ENCODE measurements at regions not wholly inside any gene's neighbourhood (a gene's known extent, or its start where the extent isn't known, plus 50 kb on each side); places are given as distances from the start of the nearest gene placed in this dataset.
"Not testable (repeated sequence)": the region's sequence is repeated elsewhere in the genome, so short reads cannot be mapped to it uniquely, and the experiment has no call there.

DNA sequence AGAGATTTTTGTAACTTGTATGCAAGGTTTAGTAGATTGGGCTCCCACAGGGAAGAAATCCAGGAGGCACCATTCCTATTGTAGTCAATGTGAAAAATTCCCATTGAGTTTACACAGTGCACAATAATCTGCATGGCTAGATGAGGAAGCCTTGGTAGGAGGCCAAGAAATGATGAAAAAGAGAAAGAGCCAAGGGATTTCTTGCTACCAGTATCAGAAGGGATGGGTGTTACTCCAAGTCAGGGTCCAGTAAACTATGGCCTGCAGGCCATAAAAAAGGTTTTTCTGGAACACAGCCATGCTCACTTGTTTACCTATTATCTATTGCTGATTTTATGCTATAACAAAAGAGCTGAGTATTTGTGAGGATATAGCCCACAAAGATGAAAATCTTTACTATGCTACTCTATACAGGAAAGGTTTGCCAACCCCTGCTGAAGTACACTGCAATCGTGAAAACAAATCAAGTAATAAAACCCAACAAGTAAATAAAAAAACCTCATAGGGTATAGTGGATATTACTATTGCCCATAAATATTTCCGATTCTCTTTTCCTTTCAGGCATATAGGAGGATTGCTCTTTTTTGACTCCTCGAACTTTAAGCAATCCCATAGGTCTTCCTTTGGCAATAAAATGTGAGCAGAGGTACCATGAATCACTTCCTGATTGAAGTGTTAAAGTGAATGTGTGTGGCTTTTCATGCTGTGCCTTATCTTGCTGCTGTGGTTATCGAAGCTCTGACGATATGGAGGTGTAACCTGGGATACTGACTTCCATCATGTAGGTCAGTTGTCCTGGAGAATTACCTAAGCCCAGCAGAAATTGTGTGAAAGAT, 256.3 kb upstream of the MAGI2 start:
- no peak for DNase-seq

DNA sequence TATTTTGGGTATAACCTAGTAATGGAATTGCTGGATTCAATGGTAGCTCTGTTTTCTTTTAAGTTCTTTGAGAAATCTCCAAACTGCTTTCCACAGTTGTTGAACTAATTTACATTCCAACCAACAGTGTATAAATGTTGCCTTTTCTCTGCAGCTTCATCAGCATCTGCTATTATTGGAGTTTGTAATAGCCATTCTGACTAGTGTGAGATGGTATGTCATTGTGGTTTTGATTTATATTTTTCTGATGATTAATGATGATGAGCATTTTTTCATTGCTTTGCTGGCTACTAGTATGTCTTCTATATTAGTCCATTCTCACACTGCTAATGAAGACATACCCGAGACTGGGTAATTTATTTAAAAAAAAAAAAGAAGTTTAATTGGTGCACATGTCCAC, 248.6 kb upstream of the MAGI2 start:
- DNase-seq, result no peak

DNA sequence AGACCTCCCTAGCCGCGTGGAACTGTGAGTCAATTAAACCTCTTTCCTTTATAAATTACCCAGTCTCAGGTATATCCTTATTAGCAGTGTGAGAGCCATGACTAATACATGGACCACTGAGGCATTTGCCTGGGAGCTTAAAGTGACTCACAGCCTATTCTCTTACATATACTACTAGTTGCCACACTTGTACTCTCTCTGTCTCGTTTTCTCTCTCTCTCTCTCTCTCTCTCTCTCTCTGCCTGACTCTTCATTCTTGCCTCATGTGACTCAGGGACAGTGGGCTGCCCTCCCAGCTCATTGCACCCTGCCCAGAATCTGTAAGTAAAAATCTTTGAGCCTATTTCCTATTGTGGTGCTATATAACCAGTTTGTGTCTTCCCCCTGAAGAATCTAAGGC, 238.5 kb upstream of the MAGI2 start:
- no peak for DNase-seq

DNA sequence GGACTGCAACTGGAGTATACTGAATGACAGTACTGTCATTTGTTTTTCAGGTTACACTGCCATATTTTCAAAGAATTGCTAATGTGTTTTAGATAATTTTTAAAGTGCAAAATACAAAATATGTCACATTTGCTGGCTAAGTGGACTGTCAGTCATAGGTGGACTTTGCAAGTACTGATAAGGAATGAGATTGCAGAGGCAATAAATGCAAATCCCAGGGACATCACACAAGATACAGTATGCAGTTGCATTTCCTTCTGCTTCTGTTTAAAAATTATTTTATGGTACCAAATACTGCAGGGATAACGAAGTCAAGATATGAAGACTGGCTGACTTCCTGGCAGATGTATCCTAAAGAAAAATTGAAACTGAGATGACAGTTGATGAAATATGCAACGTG, 237.6 kb upstream of the MAGI2 start:
- no peak for DNase-seq

DNA sequence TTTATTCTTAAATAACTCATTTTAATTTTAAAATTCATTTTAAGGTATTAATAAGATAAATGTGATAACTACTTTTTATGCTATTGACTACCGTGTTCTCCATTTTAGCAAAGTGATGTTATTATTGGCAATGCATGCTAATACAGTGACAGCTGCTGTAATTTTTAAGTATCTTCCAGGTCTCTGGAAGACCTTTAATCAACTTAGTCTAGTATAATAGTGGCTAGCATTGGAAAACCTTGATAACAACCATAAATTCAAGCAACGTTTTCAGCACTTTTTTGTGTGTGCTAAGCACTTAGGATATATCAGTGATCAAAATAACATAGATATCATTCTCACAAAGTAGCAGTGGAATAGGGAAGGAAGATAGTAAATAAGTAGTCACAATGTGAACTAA, 230.9 kb upstream of the MAGI2 start:
- no peak for DNase-seq

DNA sequence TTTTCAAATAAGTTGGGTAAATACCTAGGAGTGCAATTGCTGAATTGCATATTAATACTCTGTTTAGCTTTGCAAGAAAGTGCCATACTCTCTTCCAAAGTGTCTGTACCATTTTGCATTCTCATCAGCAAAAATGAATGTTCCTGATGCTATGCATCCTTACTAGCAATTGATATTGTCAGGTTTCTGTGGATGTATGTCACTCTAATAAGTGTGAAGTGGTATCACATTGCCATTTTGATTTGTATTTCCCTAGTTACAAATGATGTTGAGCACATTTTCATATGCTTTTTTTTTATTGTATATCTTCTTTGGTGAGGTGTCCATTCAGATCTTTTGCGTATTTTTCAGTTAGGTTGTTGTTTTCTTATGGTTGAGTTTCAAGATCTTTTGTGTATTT, 230.4 kb upstream of the MAGI2 start:
- DNase-seq, result no peak

DNA sequence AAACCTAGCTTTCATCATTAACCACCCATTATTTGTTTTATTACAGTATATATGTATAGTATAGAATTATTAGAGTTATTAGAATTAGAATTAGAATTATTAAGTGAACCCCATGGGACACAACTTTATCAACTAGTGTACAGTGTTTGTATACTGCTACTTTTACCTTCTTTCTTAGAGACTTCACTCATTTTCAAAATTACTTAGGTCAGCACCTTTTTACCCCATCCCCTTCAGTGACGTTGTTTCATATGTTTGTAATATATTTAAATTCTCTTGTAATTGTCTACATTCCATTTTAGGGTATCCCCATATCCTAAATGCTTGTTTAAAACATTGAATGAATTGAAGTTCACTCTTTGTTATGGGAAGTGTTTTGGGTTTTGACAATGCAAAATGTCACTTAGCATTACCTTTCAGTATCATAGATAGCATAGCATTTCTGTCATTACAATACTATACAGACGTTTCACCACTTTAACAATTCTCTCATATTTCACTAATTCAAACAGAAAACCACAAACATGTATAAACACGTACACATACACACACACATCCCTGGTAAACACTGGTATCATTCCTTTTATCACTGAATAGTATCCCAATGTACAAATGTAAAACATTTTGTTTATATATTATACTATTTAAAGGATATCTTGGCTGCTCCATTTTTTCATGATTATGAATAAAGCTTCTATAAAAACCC, 229.9 kb upstream of the MAGI2 start:
- no peak for DNase-seq

DNA sequence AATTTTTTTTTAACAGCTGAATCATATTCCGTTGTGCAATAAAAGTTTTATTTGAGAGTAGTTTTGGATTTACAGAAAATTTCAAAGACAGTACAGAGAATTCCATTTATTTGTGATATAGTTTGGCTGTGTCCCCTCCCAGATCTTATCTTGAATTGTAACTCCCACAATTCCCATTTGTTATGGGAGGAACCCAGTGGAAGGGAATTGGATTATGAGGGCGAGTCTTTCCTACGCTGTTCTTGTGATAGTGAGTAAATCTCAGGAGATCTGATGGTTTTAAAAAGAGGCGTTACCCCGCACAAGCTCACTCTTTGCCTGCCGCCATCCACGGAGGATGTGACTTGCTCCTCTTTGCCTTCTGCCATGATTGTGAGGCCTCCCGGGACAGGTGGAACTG, 228.0 kb upstream of the MAGI2 start:
- DNase-seq, result no peak

DNA sequence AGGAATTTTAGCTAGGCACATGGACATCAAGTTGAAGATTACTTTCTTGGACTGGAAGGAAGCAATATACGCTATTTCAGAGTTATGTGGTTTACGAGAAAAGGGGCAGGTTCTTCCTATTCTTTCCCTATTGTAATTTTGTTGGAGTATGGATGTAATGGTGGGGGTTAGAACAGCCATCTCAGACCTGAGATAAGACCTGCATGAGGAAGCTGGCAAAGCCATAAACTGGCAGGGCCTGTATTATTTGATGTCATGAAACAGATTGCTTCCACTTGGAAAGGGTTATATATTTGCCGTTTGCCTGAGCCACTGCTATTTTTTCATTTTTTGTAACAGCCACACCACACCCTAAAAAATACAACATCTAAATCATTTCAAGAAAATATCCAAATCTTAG, 220.5 kb upstream of the MAGI2 start:
- DNase-seq, result no peak

DNA sequence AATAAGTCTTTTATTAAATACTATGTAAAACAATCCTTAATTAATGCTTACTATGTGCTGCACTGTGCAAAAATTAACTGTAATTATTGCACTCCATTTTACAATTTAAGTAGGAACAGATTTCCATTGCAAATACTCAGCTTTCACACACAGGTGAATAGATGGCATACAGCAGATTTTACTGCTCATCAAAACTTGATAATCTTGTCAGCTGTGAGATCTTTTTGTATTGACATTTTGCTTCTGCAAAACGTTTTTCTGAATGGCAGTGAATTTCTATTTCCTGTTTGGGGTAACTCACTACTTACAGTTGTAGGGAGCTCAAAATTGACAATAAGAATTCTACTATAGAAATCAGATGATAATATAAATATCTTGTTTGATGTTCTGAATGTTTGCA, 220.0 kb upstream of the MAGI2 start:
- no peak for DNase-seq

DNA sequence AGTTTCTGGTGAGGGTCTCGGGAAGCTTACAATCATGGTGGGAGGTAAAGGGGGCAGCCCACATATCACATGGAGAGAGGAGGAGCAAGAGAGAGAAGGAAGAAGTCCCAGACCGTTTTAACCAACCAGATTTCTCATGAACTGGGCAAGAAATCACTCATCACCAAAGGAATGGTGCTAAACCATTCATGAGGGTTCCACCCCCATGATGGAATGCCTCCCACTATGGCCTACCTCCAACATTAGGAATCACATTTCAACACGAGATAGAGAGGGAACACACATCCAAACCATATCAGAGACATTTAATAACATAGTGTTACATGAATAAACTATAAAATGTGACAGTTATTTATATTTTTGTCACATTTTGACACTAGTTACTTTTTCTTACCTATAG, 214.8 kb upstream of the MAGI2 start:
- DNase-seq, result no peak

DNA sequence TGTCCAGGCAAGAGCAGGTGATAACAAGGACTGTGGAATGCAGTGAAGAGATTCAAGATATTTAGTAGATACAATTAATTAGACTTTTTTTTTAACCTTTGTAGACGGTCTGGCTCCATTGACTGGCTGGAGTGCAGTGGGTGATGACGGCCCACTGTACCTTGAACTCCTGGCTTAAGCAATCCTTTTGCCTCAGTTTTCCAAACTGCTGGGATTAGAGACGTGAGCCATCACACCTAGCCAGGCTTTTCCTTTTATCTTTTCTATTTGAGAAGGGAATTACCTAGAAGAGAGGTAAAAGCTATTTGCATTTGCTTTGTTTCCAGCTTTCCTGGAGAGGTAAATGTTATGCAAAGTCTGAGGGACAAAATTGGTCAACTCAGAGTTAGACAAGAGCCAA, 213.0 kb upstream of the MAGI2 start:
- DNase-seq, result no peak

DNA sequence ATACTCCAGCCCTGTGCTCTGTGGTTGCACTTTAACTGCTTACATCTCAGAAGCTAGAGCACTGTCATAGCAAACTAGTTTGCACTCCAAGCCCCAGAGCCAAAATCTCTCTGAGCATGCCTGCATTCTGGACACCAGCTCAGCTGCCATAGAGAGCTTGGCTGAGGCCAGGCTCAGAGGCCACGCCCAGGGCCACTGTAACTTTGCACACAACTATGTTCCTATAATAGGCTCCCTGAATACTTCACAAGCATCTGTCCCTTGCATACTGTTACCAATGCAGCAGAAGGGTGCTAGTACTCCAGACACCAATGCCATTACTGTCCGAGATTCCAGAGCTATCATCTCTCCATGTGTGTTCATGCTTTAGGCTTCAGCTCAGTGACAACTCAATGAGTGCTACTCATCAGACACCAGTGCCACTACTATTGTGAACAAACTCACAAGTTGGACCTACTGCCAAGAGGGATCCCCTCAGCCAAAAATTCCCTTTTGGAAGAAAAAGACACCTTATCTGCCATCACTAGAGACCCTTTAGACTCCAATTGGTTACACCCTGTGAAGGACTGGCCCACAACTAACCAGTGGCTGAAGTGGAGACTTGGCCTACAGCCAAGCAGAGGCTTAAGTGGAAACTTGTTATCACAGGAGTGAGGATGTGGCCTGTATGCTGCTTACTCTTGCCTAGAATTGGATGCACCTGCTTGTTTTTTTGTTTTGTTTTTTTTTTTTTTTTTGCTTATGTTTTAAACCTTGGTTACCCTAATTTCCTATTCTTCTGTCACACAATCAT, 211.6 kb upstream of the MAGI2 start:
- no peak for DNase-seq

DNA sequence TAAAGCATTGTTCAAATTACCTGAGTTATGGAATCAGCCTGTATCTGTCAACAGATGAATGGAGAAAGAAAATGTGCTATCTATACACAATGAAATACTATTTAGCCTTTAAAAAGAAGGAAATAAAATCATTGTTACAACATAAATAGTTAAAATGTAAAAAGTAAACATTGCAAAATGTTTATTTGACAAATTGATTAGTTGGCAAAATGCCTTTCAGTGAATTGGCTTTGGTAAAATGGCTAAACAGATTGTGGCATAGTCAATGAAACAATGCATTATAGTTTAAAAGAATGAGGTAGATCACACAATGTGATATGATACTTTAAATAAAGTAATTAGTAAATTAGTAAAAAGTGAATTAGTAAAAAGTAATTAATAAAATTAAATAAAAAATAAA, 204.8 kb upstream of the MAGI2 start:
- DNase-seq, result no peak

DNA sequence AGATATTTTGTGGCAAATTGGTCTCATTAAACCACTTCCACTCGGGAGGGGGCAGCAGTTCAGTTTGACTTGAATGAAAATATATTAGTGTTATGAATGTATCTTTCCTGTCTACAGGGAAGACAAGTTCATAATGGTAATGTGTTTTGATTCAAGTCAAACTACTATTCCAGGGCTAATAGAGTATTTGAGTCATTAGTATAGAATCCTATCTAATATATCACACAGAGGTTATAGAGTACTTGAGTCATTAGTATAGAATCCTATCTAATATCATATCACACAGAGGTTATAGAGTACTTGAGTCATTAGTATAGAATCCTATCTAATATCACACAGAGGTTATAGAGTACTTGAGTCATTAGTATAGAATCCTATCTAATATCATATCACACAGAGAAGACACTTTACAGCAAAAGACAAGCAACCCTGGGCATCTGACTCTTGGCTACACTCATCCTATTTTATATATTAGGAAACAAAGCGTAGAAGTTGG, 199.7 kb upstream of the MAGI2 start:
- no peak for DNase-seq

DNA sequence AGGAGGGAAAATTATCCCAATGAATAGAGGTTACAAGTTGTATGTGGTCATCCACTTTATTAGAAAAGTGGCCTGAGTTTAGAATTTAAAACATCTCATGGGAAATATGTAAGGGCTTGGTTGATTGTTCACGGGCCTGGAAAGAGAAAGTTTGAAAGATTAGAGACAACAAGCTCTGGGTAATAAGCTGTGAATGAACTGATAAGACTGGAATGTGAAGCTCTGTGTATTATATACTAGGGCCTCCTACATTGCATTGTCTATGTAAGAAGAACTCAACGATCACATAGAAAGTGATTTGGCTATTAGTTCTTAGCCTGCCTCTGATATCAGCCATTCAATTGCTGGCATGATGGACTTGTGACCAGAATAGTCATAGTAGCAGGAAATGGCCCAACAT, 199.2 kb upstream of the MAGI2 start:
- DNase-seq, result no peak

DNA sequence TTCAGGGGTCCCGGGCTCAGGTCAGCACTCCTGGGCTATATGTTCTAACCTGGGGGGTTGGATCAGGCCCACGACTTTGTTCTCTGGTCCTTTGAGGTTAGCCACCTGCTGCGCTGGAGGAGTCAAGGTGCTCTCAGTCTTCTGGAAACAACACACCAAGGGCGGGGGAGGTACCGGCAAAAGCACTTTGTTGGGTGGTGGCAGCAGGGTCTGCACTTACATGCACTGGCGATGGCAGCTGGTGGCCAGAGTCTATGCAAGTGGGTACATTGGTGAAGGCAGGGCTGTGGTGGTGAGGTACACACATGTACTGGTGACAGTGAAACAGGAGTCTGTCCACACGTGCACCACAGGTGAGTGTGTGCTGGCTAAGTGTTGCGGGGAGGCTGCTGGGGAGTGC, 194.2 kb upstream of the MAGI2 start:
- no peak for DNase-seq

DNA sequence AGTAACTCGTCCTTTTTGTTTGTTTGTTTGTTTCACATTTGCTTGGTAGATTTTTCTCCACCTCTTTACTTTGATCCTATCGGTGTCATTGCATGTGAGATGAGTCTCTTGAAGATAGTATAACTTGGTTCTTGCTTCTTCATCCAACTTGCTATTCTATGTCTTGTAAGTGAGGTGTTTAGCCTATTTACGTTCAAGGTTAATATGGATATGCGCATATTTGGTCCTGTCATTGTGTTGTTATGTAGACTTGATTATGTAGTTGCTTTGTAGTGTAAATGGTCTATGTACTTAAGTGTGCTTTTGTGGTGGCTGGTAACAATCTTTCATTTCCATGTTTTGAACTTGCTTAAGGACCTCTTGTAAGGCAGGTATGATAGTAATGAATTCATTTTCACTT, 192.8 kb upstream of the MAGI2 start:
- no peak for DNase-seq

DNA sequence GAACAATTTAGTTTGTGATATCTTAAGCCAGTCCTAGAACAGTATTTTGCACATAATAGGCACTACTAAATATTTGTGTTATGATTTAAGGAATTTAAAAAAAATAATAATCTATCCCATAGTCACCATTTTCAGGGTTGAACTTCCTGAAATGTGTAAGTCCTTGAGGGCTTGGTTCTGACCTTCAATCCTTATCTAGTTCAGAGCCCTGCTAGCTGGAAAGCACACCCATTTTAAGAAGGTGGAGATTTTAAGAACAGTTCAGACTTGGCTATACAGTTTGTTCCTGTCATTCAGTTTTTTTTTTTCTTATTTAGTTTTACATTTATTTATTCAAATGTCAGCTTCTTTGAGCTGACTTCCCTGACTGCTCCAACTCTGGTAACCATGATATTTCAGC, 183.4 kb upstream of the MAGI2 start:
- DNase-seq, result no peak

DNA sequence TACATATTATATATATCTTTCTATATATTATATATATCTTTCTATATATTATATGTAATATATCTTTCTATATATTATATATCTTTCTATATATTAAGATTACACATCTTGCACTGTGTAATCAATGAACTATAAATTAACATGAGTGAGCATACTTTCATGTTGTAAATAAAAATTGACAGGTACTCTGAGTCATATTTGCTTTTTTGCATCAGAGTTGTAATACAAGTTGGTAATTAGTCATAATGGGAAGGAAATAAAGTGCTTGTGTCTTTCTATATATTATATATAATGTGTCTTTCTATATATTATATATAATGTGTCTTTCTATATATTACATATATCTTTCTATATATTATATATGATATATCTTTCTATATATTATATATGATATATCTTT, 172.5 kb upstream of the MAGI2 start:
- DNase-seq, result not testable (repeated sequence)

DNA sequence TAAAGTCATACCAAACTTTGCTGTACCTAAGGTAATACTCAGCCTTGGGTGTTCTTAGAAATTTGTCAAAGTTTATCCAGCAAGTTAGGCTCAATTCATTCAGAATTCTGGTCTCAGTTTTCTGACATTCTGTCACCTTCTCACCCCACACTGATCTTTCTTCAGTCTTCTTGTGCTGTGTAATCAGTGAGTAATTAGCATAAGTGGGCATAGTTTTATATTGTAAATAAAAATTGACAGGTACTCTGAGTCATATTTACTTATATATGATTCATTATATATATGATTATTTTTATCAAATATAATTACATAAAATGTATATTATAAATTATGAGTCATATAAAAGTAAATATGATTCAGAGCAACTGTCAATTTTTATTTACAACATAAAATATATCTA, 170.9 kb upstream of the MAGI2 start:
- DNase-seq, result no peak

DNA sequence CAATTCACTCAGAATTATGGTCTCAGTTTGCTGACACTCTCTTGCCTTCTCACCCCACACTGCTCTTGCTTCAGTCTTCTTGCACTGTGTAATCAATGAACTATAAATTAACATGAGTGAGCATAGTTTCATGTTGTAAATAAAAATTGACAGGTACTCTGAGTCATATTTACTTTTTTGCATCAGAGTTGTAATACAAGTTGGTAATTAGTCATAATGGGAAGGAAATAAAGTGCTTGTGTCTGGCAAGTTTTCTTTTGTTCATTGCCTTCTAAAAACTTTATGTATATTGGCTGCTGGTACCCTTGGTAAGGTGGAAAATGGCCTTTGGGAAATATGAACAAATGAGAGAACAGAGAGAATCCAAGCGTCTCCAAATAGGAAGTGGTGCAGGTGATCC, 169.3 kb upstream of the MAGI2 start:
- no peak for DNase-seq

DNA sequence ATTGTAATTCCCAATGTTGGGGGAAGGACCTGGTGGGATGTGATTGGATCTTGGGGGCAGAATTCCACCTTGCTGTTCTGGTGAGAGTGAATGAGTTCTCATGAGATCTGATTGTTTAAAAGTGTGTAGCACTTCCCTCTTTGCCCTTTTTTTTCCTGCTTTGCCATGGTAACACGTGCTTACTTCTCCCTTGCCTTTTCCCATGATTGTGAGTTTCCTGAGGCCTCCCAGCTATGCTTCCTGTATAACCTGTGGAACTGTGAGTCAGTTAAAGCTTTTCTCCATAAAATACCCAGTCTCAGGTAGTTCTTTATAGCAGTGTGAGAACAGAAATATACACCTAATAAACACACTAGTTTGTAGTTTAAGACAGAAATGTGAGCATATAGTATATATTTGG, 166.8 kb upstream of the MAGI2 start:
- DNase-seq, result no peak

DNA sequence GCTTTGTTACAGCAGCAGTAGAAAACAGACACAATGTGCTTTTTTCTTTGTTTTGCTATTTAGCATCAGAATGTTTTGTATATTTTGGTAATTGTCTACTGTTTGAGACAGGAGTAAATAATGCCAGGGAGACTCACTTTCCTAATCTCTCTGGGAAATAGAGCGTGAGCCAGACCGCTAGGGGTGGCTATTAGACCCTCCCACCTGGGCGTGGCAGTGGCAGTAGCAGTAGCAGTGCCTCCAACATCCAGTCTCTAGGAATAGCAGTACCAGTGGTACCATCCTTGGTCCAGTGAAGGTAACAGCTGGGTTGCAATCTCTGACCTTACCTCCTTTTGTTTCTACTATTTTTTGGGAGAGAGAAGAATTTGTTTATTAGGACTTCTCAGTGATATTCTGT, 165.7 kb upstream of the MAGI2 start:
- DNase-seq, result no peak

Measured in CD4-positive, alpha-beta T cell treated with Interleukin-4 for 4 hours (primary cell).